Activated B cell treated with CpG ODN at 0.5 μM for 24 hours (primary cell): ENCODE measurements at regions not wholly inside any gene's neighbourhood (a gene's known extent, or its start where the extent isn't known, plus 50 kb on each side); places are given as distances from the start of the nearest gene placed in this dataset.

ENCODE experiments used
- ATAC-seq: fragments of 200-7000 bp; cut with Tn5 transposase; one replicate; pipeline ENCODE4 v1.10.0; 2021; ENCODE audit warnings: low read depth, mild to moderate bottlenecking, moderate library complexity
- CTCF ChIA-PET: fragments of 350-600 bp; sonication (Branson Sonifier 250); formaldehyde crosslinking; loops from one replicate; lab custom pipeline; 2021; ENCODE audit warnings: antibody characterized with exemption; lab: Charles Lee
- POLR2A ChIA-PET: fragments of 350-600 bp; sonication (Branson Sonifier 250); formaldehyde crosslinking; loops from one replicate; lab custom pipeline; 2021; ENCODE audit warnings: antibody characterized with exemption; lab: Charles Lee
- DNase-seq: peaks from one replicate; pipeline ENCODE4 v3.0.0; 2022
- H3K27ac Mint-ChIP-seq: one replicate; pipeline ENCODE4 v1.8.0; 2020; ENCODE audit warnings: mixed read lengths
- H3K27me3 Mint-ChIP-seq: one replicate; pipeline ENCODE4 v1.8.0; 2021; ENCODE audit warnings: mixed read lengths
- H3K36me3 Mint-ChIP-seq: one replicate; pipeline ENCODE4 v1.8.0; 2021; ENCODE audit warnings: low read depth, mixed read lengths
- H3K4me1 Mint-ChIP-seq: one replicate; pipeline ENCODE4 v1.8.0; 2021; ENCODE audit warnings: mixed read lengths
- H3K4me3 Mint-ChIP-seq: one replicate; pipeline ENCODE4 v1.8.0; 2020; ENCODE audit warnings: mild to moderate bottlenecking, mixed read lengths
- H3K9me3 Mint-ChIP-seq: one replicate; pipeline ENCODE4 v1.8.0; 2020; ENCODE audit warnings: mixed read lengths
- intact Hi-C: fragments of 100-400 bp; cut with micrococcal nuclease; formaldehyde crosslinking; loops from one replicate; pipeline ENCODE4 v1.15.1; 2024
- TF ChIP-seq, protein P1 (sequence below): fragments of 200-600 bp; IDR thresholded peaks from one replicate; pipeline ENCODE4 v1.8.0; 2022; ENCODE audit warnings: antibody characterized with exemption, mild to moderate bottlenecking

DNA sequence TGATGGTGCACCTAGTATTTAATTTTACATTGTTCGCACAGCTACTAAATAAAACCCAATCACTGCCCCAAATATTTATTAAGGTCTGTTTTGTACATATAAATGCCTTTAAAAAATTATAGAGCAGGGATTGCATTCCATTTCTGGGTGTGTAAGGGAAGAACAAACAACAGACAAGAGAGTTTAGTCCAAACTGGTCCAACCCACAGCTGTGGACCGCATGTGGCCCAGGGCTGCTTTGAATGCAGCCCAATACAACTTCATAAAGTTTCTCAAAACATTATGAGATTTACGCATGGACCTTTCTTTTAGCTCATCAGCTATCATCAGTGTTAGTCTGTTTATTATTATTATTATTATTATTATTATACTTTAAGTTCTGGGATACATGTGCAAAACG is 114.8 kb upstream of the LRATD1 start:
- Mint-ChIP-seq H3K4me1 (no peaks in the 10 kb centered on the region), H3K9me3 (peaks cover 3% of the 10 kb centered on the region), H3K4me3 (no peak overlapping the region), H3K27me3 (no peaks in the 10 kb centered on the region), H3K36me3 (no peaks in the 10 kb centered on the region), H3K27ac (no peak overlapping the region)
- CTCF ChIA-PET, result no interaction called here
- ATAC-seq, result no peak
- TF ChIP-seq, protein P1, sequence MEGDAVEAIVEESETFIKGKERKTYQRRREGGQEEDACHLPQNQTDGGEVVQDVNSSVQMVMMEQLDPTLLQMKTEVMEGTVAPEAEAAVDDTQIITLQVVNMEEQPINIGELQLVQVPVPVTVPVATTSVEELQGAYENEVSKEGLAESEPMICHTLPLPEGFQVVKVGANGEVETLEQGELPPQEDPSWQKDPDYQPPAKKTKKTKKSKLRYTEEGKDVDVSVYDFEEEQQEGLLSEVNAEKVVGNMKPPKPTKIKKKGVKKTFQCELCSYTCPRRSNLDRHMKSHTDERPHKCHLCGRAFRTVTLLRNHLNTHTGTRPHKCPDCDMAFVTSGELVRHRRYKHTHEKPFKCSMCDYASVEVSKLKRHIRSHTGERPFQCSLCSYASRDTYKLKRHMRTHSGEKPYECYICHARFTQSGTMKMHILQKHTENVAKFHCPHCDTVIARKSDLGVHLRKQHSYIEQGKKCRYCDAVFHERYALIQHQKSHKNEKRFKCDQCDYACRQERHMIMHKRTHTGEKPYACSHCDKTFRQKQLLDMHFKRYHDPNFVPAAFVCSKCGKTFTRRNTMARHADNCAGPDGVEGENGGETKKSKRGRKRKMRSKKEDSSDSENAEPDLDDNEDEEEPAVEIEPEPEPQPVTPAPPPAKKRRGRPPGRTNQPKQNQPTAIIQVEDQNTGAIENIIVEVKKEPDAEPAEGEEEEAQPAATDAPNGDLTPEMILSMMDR, result no peak
- POLR2A ChIA-PET, result no interaction called here
- no peak for DNase-seq
- intact Hi-C loops, result no loop called here

DNA sequence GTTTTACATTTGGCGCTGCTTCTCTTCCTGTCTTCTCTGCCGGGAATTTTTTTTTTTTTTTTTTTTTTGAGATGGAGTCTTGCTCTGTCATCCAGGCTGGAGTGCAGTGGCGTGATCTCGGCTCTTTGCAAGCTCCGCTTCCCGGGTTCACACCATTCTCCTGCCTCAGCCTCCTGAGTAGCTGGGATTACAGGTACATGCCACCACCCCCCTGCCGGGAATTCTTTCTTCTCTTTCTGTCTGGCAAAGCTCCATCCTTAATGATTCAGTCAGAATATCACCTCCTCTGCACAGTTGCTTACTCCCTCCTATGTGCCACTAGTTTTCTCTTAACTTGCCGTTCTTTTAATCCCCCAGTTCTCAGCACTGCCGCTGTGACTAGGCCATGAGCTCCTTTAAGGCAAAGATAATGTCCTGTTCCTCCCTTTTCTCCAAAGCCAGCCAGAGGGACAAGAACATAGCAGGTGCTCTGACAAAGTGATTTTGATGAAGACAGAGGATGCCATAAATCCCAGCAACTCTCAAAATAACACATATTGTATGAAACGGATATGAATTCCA is 112.1 kb upstream of the LRATD1 start:
- Mint-ChIP-seq H3K4me1 (no peaks in the 10 kb centered on the region), H3K9me3 (peaks cover 8% of the 10 kb centered on the region), H3K27ac (no peak overlapping the region), H3K27me3 (no peaks in the 10 kb centered on the region), H3K4me3 (no peak overlapping the region), H3K36me3 (no peaks in the 10 kb centered on the region)
- ATAC-seq (no peak), DNase-seq (no peak)
- intact Hi-C loops, result no loop called here
- ChIA-PET POLR2A (no interaction called here), CTCF (no interaction called here)
- TF ChIP-seq, protein P1, result no peak

DNA sequence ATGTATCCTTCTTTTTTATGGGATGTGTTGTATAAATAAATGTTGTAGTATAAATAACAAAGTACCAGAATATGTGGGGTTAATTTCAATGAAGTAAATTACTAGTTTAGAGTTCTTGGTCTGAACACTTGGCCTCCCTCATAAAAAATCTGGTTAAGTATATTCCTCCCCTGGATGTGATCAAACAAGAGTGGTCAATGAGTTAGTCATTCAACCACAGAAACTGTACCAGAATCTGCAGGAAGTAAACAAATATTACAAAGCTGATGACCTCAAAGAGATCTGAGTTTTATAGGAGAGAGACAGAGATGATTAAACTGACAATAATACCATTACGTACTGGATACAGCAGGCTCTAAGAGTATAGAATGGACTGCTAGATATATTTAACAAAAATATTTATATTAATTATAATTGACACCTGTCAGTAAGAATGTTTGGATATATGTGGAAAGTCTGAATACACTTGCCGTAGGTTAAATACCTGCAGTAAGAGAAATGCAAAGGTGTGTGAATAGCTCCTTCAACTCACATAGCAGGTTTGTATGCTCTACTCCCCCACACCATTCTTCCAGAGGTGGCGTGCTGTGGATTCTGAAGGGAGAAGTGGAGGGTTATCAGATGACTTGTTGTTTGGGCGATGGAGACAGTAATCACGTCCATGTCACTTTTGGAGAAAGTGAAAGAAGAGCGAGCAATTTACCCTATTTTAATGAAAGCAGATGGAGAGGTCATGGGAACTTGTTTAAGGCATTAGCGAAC is 108.3 kb upstream of the LRATD1 start:
- intact Hi-C loops, result no loop called here
- CTCF ChIA-PET, result no interaction called here
- ATAC-seq (no peak), DNase-seq (no peak)
- H3K36me3 Mint-ChIP-seq, result no peaks in the 10 kb centered on the region
- POLR2A ChIA-PET, result no interaction called here
- H3K27me3 Mint-ChIP-seq, result no peaks in the 10 kb centered on the region
- no peaks in the 10 kb centered on the region for H3K4me1 Mint-ChIP-seq
- H3K9me3 Mint-ChIP-seq, result peaks cover 6% of the 10 kb centered on the region
- H3K4me3 Mint-ChIP-seq, result no peak overlapping the region
- H3K27ac Mint-ChIP-seq, result no peak overlapping the region
- TF ChIP-seq, protein P1, result no peak

DNA sequence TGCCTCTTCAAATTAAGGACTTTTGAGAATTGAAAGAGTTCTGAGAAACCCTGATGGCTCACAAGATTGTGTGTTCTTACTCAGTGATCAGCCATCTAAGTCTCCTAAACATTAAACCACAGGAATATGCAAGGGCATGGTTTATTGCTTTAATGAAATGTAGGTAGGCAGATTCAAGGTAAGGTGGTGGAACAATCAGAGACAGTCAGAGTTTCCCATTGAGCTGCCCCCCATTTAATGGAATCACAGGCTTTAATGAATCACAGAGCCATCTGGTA is 107.8 kb upstream of the LRATD1 start:
- ATAC-seq, result no peak
- no peaks in the 10 kb centered on the region for H3K4me1 Mint-ChIP-seq
- CTCF ChIA-PET, result no interaction called here

DNA sequence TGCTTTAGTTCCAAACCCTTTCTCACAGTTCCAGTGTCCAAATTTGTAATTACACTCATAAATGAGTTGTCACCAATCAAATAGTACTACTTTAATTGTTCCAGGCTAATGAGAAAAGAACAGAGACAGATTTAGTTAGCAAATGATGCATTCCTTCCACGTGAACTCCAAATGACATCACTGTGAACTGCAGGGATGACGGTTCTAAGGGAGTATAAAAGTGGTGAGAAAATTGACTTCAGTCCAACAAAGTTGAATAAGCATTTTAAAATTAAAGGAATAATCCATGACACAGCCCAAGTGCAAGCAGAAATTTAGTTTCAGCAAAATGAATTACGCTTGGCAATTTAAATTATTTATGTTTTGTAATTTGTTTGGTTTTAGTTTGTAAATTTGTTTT is 102.0 kb upstream of the LRATD1 start:
- ATAC-seq, result no peak
- ChIA-PET CTCF (no interaction called here), POLR2A (no interaction called here)
- Mint-ChIP-seq H3K36me3 (no peaks in the 10 kb centered on the region), H3K27ac (no peak overlapping the region), H3K27me3 (no peaks in the 10 kb centered on the region), H3K4me1 (no peaks in the 10 kb centered on the region), H3K4me3 (no peak overlapping the region), H3K9me3 (no peaks in the 10 kb centered on the region)
- intact Hi-C loops, result no loop called here
- TF ChIP-seq, protein P1, result no peak
- DNase-seq, result no peak

More for the DNA sequence above, 107.8 kb upstream of the LRATD1 start:
- H3K9me3 Mint-ChIP-seq, result peaks cover 6% of the 10 kb centered on the region
- H3K27me3 Mint-ChIP-seq, result no peaks in the 10 kb centered on the region
- H3K36me3 Mint-ChIP-seq, result no peaks in the 10 kb centered on the region
- POLR2A ChIA-PET, result no interaction called here
- TF ChIP-seq, protein P1, result no peak
- no peak for DNase-seq
- intact Hi-C loops, result no loop called here
- no peak overlapping the region for H3K27ac Mint-ChIP-seq
- H3K4me3 Mint-ChIP-seq, result no peak overlapping the region
